Endothelial cell of umbilical vein (primary cell): ENCODE measurements at regions not wholly inside any gene's neighbourhood (a gene's known extent, or its start where the extent isn't known, plus 50 kb on each side); places are given as distances from the start of the nearest gene placed in this dataset.

Experiments used
- BruUV-seq: library from RNA; stranded (reverse); fragments of 400-500 nt; replicated peaks from 2 replicates; lab custom pipeline; 2021; lab: Mats Ljungman, UMichigan
- CTCF ChIA-PET: fragments of 300-600, 350-600 bp; sonication (Branson Sonifier 250); formaldehyde crosslinking; loops from one replicate; lab custom pipeline; 2021; ENCODE audit warnings: antibody characterized with exemption, inconsistent platforms; lab: Charles Lee
- POLR2A ChIA-PET: fragments of 300-600, 350-600 bp; sonication (Branson Sonifier 250); formaldehyde crosslinking; loops from one replicate; lab custom pipeline; 2021; ENCODE audit warnings: antibody characterized with exemption, inconsistent platforms; lab: Charles Lee
- DNase-seq: peaks from one replicate; pipeline ENCODE4 v3.0.0-alpha.2; 2011; ENCODE audit warnings: low read depth, low spot score
- FAIRE-seq: peaks from 2 replicates; lab custom pipeline; 2011; peaks lifted over from hg19 to GRCh38; lab: Jason Lieb, UNC
- H2AFZ ChIP-seq: 2 replicates; pipeline ENCODE4 v1.6.0; 2012; ENCODE audit warnings: low read depth, low read length, control low read depth, inconsistent platforms
- H3K27ac ChIP-seq: 2 replicates; pipeline ENCODE4 v1.5.1; 2011; ENCODE audit warnings: low read depth, mild to moderate bottlenecking, control low read depth, low read length, moderate library complexity; ENCODE audit not compliant: insufficient read depth
- H3K27me3 ChIP-seq, 2 experiments: 2 replicates each; pipeline versions ENCODE4 v1.6.0 to v1.6.1; 2011; ENCODE audit warnings: low read length in 2 of 2, mixed read lengths in 1 of 2; ENCODE audit not compliant: control insufficient read depth in 2 of 2, insufficient read depth in 2 of 2
- H3K36me3 ChIP-seq, 2 experiments: 2 replicates in 1 of 2; 3 replicates in 1 of 2; pipeline ENCODE4 v1.5.1; 2011; ENCODE audit warnings: low read length in 2 of 2, mild to moderate bottlenecking in 1 of 2, moderate library complexity in 1 of 2; ENCODE audit not compliant: control insufficient read depth in 2 of 2, insufficient read depth in 2 of 2; ENCODE audit errors: extremely low read depth in 1 of 2
- H3K4me1 ChIP-seq: 3 replicates; pipeline ENCODE4 v1.5.1; 2011; ENCODE audit warnings: mild to moderate bottlenecking, low read length; ENCODE audit not compliant: control insufficient read depth, insufficient read depth; ENCODE audit errors: extremely low read depth
- H3K4me2 ChIP-seq: 2 replicates; pipeline ENCODE4 v1.6.1; 2011; ENCODE audit warnings: low read length, control low read depth, mixed read lengths; ENCODE audit not compliant: insufficient read depth
- H3K4me3 ChIP-seq, 3 experiments: fragments of 200-600 bp in 1 of 3; sonication (generic), shearing (Covaris generic) in 1 of 3; replicated peaks in 1 of 3; 2 replicates each; pipeline ENCODE4 v1.5.1; 2011 to 2016; ENCODE audit warnings: control low read depth in 3 of 3, low read length in 3 of 3, mild to moderate bottlenecking in 2 of 3, inconsistent platforms in 1 of 3, low read depth in 1 of 3, moderate library complexity in 1 of 3; ENCODE audit not compliant: insufficient read depth in 1 of 3
- H3K79me2 ChIP-seq: 2 replicates; pipeline ENCODE4 v1.6.0; 2012; ENCODE audit warnings: low read length, inconsistent platforms; ENCODE audit not compliant: control insufficient read depth, insufficient read depth
- H3K9ac ChIP-seq: replicated peaks from 2 replicates; pipeline ENCODE3; 2011; ENCODE audit warnings: low read length, control low read depth; ENCODE audit not compliant: insufficient read depth; ENCODE audit errors: extremely low read depth
- H3K9me1 ChIP-seq: replicated peaks from 3 replicates; pipeline ENCODE4 v1.6.0; 2011; ENCODE audit warnings: mild to moderate bottlenecking, low read length; ENCODE audit not compliant: control insufficient read depth, insufficient read depth; ENCODE audit errors: extremely low read depth
- H3K9me3 ChIP-seq: replicated peaks from 2 replicates; pipeline ENCODE4 v1.5.1; 2012; ENCODE audit warnings: low read length, inconsistent platforms; ENCODE audit not compliant: control insufficient read depth, insufficient read depth
- H4K20me1 ChIP-seq: replicated peaks from 2 replicates; pipeline ENCODE3; 2011; ENCODE audit warnings: mild to moderate bottlenecking, low read length; ENCODE audit not compliant: control insufficient read depth, insufficient read depth; ENCODE audit errors: extremely low read depth
- CTCF ChIP-seq, 2 donors: IDR thresholded peaks; 1 replicate in 1 of 2; 2 replicates in 1 of 2; pipeline ENCODE4 v1.5.1; 2011; ENCODE audit warnings: low read length in 2 of 2, mild to moderate bottlenecking in 2 of 2, moderate library complexity in 2 of 2, control low read depth in 1 of 2, inconsistent platforms in 1 of 2, low read depth in 1 of 2; ENCODE audit not compliant: insufficient read depth in 1 of 2; ENCODE audit errors: extremely low read depth in 1 of 2
- EZH2 ChIP-seq: IDR thresholded peaks from 2 replicates; pipeline ENCODE4 v1.6.1; 2012; ENCODE audit warnings: borderline replicate concordance, low read depth, mild to moderate bottlenecking, moderate library complexity, low read length, inconsistent platforms; ENCODE audit not compliant: severe bottlenecking
- FOS ChIP-seq: IDR thresholded peaks from 2 replicates; pipeline ENCODE4 v1.6.1; 2011; ENCODE audit warnings: mild to moderate bottlenecking, low read length, moderate library complexity, borderline replicate concordance; ENCODE audit not compliant: insufficient read depth
- GATA2 ChIP-seq: IDR thresholded peaks from 2 replicates; pipeline ENCODE4 v1.7.0; 2011; ENCODE audit warnings: low read depth, mild to moderate bottlenecking, moderate library complexity, mixed read lengths, low read length; ENCODE audit not compliant: insufficient read length, insufficient read depth
- JUN ChIP-seq: IDR thresholded peaks from 2 replicates; pipeline ENCODE4 v1.6.1; 2011; ENCODE audit warnings: borderline replicate concordance, low read depth; ENCODE audit not compliant: insufficient read length, insufficient read depth
- MAX ChIP-seq: IDR thresholded peaks from 2 replicates; pipeline ENCODE4 v1.6.1; 2011; ENCODE audit not compliant: insufficient read depth, insufficient read length
- MYC ChIP-seq: IDR thresholded peaks from one replicate; pipeline ENCODE4 v1.6.1; 2011; ENCODE audit warnings: mild to moderate bottlenecking, low read depth, low read length
- POLR2A ChIP-seq: IDR thresholded peaks from 2 replicates; pipeline ENCODE4 v1.6.1; 2012; ENCODE audit warnings: low read depth, mild to moderate bottlenecking, control low read depth, low read length
- POLR2AphosphoS5 ChIP-seq: IDR thresholded peaks from 2 replicates; pipeline ENCODE4 v1.6.1; 2012; ENCODE audit warnings: low read depth, mild to moderate bottlenecking, control low read depth, low read length, moderate library complexity; ENCODE audit not compliant: insufficient read depth
- dilution Hi-C: fragments of 300-500 bp; cut with MboI; formaldehyde crosslinking; loops from one replicate; pipeline ENCODE4 v1.15.0; 2019; ENCODE audit warnings: low sequenced_read_pairs; ENCODE audit not compliant: extremely low pct_ligation_motif_present
- intact Hi-C: fragments of 100-400 bp; cut with micrococcal nuclease; formaldehyde crosslinking; loops from one replicate; pipeline ENCODE4 v1.10.0; 2022

- Histone ChIP-seq H2AFZ (no peak overlapping the region), H3K9ac (no peak overlapping the region), H3K27me3 (peaks cover 2 to 6% of the 10 kb centered on the region in 2 experiments), H3K4me2 (no peak overlapping the region), H3K79me2 (no peaks in the 10 kb centered on the region), H4K20me1 (no peaks in the 10 kb centered on the region), H3K4me1 (no peaks in the 10 kb centered on the region), H3K27ac (no peak overlapping the region), H3K9me3 (no peaks in the 10 kb centered on the region), H3K36me3 (no peaks in the 10 kb centered on the region), H3K4me3 (no peak overlapping the region), H3K9me1 (no peaks in the 10 kb centered on the region)
- DNase-seq: no peak
- dilution Hi-C loops: no loop called here
- ChIA-PET CTCF (interaction anchor here (1.0 to 1.7 kb wide), 3 partner anchors 8 to 406 kb away, joined by 3 to 6 read pairs (median 5); no protein-coding TSS in a partner anchor), POLR2A (no interaction called here)
- FAIRE-seq: no peak
- no TSS peak for BruUV-seq
- TF ChIP-seq CTCF (IDR thresholded peaks at IDR 0.05; ENCODE audit: extremely low read depth in 1 of 2, insufficient read depth in 1 of 2, low read depth in 1 of 2, low read length in 2 of 2) (no peak), GATA2 (no peak), POLR2AphosphoS5 (no peak), FOS (no peak), MYC (no peak), MAX (no peak), JUN (no peak), EZH2 (no peak), POLR2A (no peak)
- intact Hi-C loops: no loop called here
Measured at GRCh38 chr13:26956522-26957142, 196.0 kb upstream of the GPR12 start.
